HG02623 (cell line): ENCODE measurements at regions not wholly inside any gene's neighbourhood (a gene's known extent, or its start where the extent isn't known, plus 50 kb on each side); places are given as distances from the start of the nearest gene placed in this dataset.
"Not testable (repeated sequence)": the region's sequence is repeated elsewhere in the genome, so short reads cannot be mapped to it uniquely, and the experiment has no call there.

ENCODE experiments used
- ATAC-seq: cut with Tn5 transposase; IDR thresholded peaks from one replicate; pipeline ENCODE4 v1.9.1; 2021; ENCODE audit warnings: moderate library complexity; ENCODE audit not compliant: unreplicated experiment

DNA sequence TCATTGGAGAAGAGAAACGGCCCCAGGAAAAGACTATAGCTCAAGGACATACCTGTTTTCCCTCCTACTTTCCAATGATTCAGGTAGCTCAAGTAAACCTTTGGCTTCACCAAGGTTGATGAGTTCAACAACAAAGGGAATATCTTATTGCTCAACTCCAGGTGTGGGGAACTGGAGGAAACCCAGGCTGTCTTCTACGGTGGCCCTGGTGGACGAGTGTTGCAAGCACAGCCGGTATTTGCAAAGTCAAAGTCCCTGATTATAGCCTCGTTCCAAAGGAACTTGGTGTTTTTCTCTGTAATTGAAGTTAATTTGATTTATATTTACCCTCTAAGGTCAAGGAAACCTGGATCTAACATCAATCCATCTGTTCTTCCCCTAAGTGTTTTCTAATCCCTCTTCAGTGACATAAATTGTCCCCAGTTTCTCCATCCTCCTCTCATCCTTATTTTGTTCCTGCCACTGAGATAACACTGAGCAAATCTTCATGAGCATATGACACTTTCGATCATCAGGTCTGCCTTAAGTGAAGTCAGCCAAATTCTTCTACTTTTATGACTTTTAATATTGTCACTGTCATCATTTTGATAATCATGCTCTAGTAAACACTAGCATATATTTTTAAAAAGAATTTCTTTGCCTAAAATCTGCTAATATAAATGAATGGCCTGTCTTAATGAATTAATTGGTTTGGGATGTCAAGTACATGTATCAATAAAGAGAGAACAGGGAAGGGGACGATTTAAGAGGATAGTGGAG lies 174.6 kb upstream of the TBX3 start:
- no peak for ATAC-seq

DNA sequence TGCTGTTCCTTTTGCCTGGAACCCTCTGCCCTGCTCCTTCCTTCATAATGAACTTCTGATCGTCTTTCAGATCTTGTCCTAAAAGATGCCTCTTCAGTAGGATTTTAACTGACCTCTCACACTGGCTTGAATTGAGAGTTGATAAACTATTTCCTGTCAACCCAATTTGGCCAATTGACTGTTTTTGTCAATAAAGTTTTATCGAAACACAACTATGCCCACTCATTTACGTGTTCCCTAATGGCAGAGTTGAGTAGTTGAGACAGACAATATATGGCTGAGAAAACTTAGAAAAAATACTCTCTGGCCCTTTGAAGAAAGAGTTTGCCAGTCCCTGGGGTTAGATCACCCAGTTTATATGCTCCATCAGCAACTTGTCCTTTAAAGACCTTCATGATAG lies 171.7 kb upstream of the TBX3 start:
- no peak for ATAC-seq

DNA sequence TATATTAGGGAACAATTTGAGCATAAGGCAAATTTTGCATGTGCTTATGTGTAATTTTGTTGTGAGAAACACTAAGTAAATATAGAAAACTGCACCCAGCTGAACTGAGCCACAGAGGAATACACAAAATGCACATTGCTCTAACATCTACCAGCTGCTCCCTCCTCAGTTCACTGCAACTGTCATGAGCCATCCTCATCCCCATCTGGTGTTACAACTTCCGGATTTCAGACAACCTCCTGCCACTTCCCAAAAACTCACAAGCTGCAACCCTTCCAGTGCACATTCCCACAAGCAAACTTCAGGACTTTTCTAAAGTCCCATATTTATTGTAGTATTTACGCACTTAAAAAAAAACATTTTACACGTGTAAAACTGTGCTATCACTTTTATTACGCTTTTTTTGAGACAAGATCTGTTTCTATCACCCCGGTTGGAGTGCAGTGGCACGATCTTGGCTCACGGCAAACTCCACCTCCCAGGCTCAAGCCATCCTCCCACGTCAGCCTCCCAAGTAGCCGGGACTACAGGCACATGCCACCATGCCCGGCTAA lies 169.1 kb upstream of the TBX3 start:
- ATAC-seq: no peak

DNA sequence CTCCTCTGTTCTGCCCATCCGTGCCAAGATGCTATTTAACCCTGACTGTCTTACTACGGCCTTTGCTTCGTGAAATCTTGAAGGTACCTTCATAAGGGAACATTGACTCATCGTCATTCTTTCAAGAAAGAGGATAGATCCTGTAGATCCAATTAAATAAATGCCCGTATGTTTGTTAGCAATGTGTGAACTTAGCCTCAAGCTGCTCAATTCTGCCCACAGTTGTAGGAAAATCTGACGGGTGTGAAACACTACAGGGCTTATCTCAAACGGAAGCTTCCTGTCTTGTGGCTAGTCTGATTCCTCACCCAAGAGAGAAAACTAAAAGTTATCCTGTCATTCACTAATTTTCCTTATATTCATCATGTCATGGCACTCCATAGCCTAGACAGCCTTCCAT lies 168.0 kb upstream of the TBX3 start:
- ATAC-seq: no peak

DNA sequence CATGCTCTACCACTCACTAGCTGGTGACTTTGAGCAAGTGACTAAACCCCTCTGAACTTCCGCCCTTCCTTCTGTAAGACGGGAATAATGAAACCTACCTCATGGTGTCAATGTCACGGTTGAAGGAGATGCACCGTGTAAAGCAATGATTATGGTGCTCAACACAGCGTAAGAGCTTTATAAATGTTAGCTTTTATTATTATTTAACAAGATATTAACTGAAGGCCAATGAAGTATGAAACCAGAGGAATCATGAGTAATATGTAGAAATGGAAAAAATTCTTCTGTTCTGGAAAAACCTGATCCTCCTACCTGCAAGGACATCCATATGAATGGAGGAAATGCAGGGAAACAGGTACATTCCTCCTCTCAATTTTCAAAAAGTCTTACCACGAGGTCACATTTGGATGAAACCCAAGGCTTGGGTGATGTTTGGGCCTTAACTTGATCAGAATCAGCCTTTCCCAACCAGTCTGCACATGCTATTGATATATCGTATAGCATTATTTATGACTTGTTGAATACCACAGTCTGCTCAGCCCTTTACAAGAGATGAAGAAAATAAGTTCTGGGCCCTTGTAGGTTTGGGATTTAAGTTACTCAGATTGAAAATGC lies 166.8 kb upstream of the TBX3 start:
- no peak for ATAC-seq

DNA sequence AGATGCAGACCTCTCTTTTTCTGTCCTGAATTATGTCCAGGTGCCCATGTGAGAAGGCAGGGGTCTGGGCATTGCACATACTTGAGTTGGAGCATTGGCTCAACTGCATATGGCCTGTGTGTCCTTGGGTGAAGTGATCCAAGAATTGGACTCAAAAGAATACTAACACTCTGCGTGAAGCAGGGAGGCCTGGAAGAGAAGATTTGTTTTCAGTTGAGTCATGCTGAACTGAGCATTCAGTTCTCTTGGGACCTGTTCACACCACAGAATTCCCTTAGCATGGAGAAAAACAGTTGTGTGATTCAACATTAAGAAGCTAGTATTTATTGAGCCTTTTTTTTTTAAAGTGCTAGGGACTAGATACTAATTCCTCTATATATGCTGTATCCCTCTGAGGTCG lies 164.7 kb upstream of the TBX3 start:
- no peak for ATAC-seq

DNA sequence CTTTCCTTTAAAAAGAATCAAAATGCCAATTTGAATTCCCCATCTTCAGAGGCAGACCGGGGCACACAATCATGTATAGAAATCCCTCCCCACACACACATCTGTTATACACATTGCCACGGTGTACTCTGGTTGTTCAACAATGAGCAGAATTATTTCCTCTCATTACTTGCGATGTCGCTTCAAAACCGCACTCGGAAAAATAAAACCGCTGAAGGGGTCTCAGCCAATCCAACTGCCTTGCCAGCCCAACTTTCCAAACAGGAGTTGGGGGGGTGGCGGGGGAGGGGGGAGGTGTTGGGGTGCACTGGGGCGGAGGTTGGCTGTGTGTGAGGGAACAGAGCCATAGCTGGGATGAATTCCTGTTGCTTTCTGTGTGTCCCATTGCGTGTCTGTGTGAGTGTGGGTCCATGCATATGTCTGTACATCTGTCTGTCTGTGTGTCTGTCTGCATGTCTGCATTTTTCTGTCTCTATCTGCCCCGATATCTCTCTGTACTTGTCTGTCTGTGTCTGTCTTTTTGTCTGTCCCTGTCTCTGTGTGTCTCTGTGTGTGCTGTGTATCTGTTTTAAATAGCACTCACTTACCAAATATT lies 163.6 kb upstream of the TBX3 start:
- ATAC-seq: no peak

DNA sequence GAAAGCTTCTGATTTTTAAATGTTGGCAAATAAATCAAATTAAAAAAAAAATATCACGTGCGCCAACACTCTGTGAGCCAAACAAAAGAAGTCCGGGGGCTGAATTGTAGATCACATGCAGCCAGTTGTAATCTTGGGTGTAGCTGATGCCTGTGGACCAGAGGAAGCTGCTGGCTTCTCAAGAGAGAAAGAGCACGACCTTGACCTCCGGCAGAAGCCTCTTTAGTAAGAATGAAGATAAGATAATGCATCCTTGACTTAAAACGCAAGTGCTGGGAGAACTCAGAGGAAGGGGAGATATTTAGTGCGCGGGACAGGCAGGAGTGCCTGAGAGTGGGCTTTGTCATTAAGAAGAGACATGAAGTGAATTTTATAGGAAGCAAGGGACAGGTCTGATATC lies 162.8 kb upstream of the TBX3 start:
- ATAC-seq: no peak

DNA sequence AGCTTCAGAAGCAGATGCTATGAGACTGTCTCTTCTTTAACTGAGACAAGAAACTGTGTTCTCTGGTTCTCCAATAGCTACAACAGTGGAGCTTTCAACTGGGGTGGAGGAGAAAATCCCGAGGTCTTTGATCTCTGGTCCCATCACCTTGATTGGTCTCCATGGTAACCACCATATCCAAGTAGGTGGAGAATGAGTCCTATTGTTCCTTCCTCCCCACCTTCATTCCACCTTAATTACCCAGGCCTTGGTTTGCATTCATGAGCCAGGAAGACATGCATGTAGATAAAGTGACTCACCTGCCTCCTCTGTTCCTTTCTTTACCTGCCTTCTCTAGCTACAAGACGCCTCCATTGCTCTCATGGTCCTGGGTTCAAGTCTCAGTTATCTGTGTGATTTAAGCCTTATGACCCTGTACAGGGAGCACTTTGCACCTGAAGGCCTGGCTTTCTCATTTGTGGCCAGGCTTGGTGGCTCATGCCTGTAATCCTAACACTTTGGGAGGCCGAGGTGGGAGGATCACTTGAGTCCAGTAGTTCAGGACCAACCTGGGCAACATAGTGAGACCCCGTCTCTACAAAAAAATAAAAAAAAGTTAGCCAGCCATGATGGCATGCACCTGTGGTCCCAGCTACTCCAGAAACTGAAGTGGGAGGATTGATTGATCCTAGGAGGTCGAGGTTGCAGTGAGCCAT lies 157.7 kb upstream of the TBX3 start:
- no peak for ATAC-seq

DNA sequence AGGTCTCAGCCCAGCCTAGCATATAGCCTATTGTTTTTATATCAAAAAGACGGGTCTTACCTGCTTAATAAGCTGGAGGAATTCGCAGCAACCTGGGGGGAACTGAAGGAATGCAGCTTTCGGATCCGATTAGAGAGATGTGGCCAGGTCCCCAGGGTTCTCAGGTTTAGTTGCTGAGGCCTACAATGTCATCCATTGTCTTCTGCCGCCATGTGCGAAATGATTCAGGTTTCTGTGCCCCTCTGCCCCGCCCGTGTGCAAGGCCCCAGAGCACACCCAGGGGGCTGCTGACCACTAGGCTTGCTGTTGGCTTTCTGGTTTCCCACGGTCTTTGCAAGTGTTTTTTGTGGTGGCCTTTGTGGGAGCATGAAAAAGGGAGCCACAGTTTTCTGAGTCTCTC lies 154.5 kb upstream of the TBX3 start:
- ATAC-seq: no peak

DNA sequence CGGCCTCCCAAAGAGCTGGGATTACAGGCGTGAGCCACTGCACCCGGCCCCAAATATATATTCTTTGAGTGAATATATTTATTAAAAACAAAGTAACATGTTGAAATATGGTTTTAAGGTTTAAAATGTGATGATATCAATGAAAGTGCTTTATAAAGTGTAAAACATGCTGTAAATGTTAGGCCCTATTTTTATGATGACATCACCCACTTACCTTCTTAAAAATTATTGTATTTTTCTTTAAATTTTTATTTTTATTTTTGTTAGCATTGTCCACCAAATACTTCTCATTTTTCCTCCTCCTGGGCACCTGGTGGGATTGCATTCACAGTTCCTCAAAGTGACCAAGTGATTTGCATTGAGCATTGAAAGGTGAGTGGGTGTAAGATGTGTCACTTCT lies 152.6 kb upstream of the TBX3 start:
- no peak for ATAC-seq

DNA sequence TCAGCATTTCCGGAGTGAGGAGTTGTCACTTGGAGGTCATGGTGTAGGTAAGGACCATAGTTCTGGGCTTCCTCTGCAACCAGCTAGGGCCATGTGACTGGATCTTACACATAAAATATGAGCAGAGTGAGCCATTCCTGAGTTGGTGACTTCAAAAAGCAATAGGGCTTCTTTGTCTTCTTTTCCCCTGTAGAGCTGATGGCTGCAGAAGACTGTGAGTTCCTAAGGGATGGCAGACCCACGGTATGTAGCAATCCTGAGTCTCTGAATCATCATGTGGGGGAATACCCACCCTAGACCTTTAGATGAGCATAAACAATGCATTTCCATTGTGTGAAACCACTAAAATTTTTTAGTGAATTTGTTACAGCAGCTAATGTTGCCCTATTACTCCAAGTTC lies 151.1 kb upstream of the TBX3 start:
- no peak for ATAC-seq

DNA sequence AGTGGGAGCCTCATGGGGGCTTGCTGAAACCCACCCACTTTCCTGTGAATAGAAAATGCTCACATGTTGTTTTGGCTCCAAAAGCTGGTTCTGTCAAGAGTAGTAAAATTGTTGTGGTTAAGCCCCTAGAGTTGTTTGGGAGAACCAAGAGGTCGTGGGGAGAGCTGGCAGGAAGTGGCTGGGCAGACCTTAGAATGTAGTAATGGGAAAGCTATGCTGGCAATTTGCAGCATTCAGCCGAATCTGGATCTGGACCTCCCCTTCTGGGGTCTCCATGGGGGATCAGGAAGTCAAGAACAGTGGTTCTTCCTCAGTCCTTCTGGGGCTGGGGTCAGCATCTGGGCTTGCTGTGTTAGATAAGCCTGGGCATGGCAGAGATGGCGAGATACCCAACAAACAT lies 150.6 kb upstream of the TBX3 start:
- no peak for ATAC-seq

DNA sequence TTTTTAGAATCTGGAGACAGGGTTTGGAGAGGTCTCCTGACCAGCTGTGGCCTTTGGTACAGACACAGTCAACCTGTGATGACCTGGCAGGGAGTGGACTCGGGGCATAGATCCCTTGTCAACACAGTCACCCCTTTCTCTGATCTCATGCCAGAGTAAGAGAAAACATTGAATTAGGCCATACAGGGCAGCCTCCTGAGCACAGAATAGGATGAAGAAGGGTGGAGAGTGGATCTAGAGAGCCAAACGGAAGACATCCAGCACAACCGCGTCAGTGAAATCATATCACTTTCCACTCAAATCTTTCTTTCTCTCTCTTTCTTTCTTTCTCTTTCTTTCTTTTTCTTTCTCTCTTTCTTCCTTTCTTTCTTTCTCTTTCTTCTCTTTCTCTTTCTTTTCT lies 145.9 kb upstream of the TBX3 start:
- ATAC-seq: no peak

DNA sequence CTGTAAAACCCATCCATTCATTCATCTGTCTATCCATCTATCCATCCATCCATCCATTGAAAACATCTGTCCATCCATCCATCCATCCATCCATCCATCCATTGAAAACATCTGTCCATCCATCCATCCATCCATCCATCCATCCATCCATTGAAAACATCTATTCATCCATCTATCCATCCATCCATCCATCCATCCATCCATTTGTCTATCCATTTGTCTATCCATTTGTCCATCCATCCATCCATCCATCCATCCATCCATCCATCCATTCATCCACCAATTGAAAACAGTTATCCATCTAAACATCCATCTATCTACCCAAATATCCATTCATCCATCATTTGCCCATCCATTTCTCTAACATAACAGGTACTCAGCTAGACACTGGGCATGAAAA lies 145.3 kb upstream of the TBX3 start:
- not testable (repeated sequence) for ATAC-seq

DNA sequence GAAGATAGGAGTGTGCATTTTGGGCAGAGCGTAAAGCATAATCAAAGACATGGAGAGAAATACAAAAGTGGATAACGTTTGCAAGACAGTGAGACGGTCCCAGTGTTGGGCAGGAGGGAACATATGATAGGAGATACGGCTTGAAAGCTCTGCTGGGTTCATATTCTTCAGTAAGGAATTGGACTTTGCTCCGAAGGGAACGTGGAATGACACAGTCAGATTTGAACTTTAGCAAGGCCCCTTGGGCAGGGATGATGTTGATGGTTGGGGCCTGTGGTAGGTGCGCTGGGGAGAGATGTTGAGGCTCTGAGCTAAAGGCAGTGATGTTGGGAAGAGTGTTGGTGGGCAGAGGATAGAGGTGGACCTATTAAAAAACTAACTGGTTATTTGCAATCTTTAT lies 143.5 kb upstream of the TBX3 start:
- no peak for ATAC-seq

DNA sequence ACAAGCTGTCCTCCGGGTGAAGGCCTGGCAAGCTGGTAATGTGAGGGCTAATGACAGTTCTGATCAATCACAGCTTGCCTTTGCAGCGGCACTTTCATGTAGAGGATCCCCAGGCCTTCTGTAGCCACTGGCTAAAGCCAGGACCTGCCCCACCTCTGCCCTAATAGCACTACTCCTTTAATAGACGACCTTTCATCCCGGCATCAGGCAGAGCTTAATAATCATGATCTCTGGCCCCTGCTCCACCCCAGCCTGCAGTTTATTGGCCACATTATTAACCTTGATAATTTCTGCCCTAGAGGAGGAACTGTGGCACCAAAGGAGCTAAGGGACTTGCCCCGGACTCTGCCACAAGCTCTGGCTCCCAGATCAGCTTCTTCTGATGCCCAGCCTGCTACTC lies 142.3 kb upstream of the TBX3 start:
- no peak for ATAC-seq

DNA sequence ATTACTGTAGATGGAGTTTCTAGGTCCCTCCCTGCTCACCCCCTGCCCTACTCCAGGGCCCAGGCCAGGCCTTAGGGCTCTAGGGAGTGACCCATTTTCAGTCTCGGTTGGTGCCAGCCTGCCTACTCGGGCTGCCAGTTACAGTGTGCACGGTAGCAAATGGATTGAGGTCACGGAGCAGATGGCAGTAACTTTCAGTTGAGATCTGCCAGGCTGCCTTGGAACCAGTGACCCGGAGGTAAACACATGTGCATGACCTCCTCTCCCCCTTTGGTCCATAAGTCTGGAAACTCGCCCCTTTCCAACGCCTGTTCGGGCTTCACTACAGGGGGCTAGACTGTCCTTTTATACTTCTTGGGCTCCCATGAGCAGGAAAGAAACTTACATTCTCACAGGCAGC lies 139.7 kb upstream of the TBX3 start:
- ATAC-seq: no peak

DNA sequence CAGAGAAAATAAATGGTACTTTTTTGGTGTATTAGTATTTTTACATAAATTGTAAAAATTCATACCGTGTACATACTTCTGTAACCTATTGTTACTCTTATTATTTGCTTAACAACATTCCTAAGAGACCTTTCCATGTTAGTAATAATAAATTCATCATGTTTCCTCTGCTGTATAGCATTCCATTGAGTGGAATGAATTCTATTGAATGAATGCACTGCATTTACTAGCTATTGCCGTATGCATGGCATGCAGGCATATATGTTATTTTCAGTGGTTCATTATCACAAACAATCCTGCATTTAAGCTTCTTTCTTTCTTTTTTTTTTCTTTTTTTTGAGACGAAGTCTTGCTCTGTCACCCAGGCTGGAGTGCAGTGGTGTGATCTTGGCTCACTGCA lies 137.6 kb upstream of the TBX3 start:
- no peak for ATAC-seq

DNA sequence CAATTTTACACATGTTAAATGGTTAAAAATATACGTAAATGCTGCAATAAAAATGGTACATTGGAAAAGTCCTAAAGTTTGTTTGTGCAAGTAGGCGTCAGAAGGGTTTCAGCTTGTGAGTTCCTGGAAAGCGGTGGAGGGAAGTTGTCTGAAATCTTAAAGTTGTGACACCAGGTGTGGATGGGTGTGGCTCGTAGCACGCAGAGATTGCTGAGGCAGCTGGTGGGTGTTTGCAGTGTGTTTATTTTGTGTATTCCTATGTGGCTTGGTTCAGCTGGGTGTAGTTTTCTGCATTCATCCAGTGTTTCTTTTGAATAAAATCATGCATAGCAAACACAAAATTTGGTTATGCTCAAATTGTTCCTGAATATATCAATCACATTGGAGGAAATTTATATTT lies 136.8 kb upstream of the TBX3 start:
- ATAC-seq: no peak

DNA sequence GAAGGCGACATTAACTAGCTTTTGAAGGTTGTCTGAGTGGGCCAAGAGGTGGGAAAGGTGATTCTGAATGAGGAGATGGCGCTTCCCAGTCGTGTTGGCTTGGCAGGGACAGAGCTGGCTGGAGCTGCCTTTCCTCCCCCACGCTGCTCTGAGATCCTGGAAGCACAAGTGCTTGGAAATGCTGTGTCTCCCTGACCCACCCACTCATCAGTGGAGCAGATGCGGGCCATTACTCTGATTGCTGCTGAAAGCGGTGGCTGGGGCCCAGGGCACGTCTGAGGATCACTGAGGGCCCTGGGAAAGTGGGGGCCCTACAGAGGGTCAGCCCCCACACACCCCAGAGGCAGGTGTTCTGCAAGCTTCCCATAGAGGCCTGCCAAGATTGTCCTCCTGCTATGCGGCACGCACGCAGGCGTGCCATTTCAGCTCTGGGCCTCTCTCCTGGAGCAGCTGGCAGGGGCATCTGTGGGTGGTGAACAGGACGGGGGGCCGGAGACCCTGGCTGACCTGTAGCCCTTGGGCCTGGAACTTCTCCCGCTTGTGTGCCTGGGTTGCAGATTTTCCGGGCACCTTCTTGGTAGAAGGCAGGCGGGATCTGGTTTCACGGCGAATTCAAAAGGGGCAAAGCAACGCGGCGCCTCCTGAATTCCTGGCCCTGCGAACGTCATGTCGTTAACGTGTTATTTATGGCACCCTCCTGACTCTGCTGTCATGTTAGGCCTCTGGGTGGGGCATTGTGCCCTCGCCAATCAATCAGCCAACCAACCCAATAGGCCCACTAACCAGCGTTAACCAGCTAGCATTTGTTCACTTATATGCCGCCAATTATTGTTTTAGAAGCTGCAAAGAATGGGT lies 133.8 kb upstream of the TBX3 start:
- ATAC-seq: no peak
